ENCODE measurements at regions not wholly inside any gene's neighbourhood (a gene's known extent, or its start where the extent isn't known, plus 50 kb on each side); places are given as distances from the start of the nearest gene placed in this dataset.

GRCh38 chr1:93743465-93743864, 61.8 kb upstream of the BCAR3 start:
- Histone ChIP-seq H3K27ac (ENCODE audit: low read depth, low read length) (no peak overlapping the region), H3K79me2 (ENCODE audit: insufficient read depth, low read length) (no peaks in the 10 kb centered on the region), H3K9me3 (ENCODE audit: insufficient read depth, low read length) (no peaks in the 10 kb centered on the region), H4K20me1 (ENCODE audit: low read depth, low read length) (no peaks in the 10 kb centered on the region), H3K9me2 (replicated peaks; ENCODE audit: insufficient read depth, low read length) (no peaks in the 10 kb centered on the region), H3K9ac (ENCODE audit: low read length) (no peak overlapping the region), H3K4me3 (ENCODE audit: insufficient read depth, low read length, poor library complexity, severe bottlenecking) (no peak overlapping the region), H3K27me3 (ENCODE audit: low read length) (no peaks in the 10 kb centered on the region), H3K36me3 (ENCODE audit: low read length) (no peaks in the 10 kb centered on the region), H3K4me2 (ENCODE audit: low read depth, low read length, poor library complexity, severe bottlenecking) (no peak overlapping the region), H2AFZ (ENCODE audit: low read depth, low read length, severe bottlenecking) (no peak overlapping the region), H3F3A (ENCODE audit: insufficient read depth) (no peaks in the 10 kb centered on the region)
- TF ChIP-seq, protein P1, sequence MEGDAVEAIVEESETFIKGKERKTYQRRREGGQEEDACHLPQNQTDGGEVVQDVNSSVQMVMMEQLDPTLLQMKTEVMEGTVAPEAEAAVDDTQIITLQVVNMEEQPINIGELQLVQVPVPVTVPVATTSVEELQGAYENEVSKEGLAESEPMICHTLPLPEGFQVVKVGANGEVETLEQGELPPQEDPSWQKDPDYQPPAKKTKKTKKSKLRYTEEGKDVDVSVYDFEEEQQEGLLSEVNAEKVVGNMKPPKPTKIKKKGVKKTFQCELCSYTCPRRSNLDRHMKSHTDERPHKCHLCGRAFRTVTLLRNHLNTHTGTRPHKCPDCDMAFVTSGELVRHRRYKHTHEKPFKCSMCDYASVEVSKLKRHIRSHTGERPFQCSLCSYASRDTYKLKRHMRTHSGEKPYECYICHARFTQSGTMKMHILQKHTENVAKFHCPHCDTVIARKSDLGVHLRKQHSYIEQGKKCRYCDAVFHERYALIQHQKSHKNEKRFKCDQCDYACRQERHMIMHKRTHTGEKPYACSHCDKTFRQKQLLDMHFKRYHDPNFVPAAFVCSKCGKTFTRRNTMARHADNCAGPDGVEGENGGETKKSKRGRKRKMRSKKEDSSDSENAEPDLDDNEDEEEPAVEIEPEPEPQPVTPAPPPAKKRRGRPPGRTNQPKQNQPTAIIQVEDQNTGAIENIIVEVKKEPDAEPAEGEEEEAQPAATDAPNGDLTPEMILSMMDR (IDR thresholded peaks at IDR 0.05; ENCODE audit: insufficient read depth, low read length, poor library complexity, severe bottlenecking): no peak
- TF ChIP-seq EZH2phosphoT487 (conservative IDR thresholded peaks at IDR 0.05; ENCODE audit: low read length): no peak

DNA sequence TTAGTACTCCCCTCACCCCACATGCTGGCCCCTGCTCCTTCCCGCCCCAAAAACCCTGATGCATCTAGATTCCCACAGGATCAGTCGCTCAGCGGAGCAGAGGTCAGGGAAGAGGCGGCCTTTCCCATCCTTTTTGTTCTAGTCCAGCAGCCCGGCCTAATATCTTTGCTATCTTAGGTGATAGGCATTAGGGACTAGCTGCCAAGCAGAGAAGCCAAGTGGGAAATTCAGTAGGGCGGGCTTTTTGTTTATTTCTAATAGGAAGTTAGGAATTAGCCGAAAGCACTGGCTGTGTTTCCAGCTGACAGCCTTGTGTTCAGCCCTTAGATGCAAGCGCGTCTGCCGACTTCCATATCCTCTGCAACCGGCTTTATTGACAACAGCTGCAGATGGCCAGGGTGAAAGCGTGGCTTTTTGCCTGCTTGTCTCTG, 59.0 kb upstream of the BCAR3 start:
- Histone ChIP-seq H3K9ac (ENCODE audit: low read length) (no peak overlapping the region), H3F3A (ENCODE audit: insufficient read depth) (no peaks in the 10 kb centered on the region), H3K4me2 (ENCODE audit: low read depth, low read length, poor library complexity, severe bottlenecking) (no peak overlapping the region), H3K36me3 (ENCODE audit: low read length) (no peaks in the 10 kb centered on the region), H3K79me2 (ENCODE audit: insufficient read depth, low read length) (no peaks in the 10 kb centered on the region), H3K9me3 (ENCODE audit: insufficient read depth, low read length) (no peaks in the 10 kb centered on the region), H2AFZ (ENCODE audit: low read depth, low read length, severe bottlenecking) (no peak overlapping the region), H3K27me3 (ENCODE audit: low read length) (no peaks in the 10 kb centered on the region), H4K20me1 (ENCODE audit: low read depth, low read length) (no peaks in the 10 kb centered on the region), H3K9me2 (replicated peaks; ENCODE audit: insufficient read depth, low read length) (no peaks in the 10 kb centered on the region), H3K27ac (ENCODE audit: low read depth, low read length) (no peak overlapping the region), H3K4me3 (ENCODE audit: insufficient read depth, low read length, poor library complexity, severe bottlenecking) (no peak overlapping the region)
- TF ChIP-seq, protein P1 (IDR thresholded peaks at IDR 0.05; ENCODE audit: insufficient read depth, low read length, poor library complexity, severe bottlenecking): no peak
- TF ChIP-seq EZH2phosphoT487 (conservative IDR thresholded peaks at IDR 0.05; ENCODE audit: low read length): no peak

DNA sequence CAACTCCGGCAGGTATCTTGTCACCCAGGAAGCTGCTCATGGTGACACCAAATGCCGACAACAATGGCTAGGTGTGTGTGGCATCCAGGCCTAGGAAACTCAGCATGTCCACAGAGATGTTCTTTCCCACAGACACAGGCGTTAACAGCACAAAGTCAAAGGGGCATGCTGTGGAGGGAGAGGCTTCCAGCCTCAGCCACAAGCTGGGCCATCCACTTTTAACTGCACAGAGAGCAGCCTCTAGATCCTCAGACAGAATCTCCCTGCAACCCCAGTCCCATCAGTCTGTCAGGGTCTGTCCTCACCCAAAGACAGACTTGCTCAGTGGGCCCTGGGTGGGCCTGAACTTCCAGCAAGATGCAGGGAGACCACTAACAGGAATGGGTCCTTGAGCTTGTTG, 58.5 kb upstream of the BCAR3 start:
- H3K9me2 ChIP-seq (replicated peaks; ENCODE audit: insufficient read depth, low read length): no peaks in the 10 kb centered on the region
- H4K20me1 ChIP-seq (ENCODE audit: low read depth, low read length): no peaks in the 10 kb centered on the region
- no peaks in the 10 kb centered on the region for H3K9me3 ChIP-seq (ENCODE audit: insufficient read depth, low read length)
- H2AFZ ChIP-seq (ENCODE audit: low read depth, low read length, severe bottlenecking): no peak overlapping the region
- no peaks in the 10 kb centered on the region for H3K79me2 ChIP-seq (ENCODE audit: insufficient read depth, low read length)
- TF ChIP-seq EZH2phosphoT487 (conservative IDR thresholded peaks at IDR 0.05; ENCODE audit: low read length): no peak
- TF ChIP-seq, protein P1 (IDR thresholded peaks at IDR 0.05; ENCODE audit: insufficient read depth, low read length, poor library complexity, severe bottlenecking): no peak
- H3K36me3 ChIP-seq (ENCODE audit: low read length): no peaks in the 10 kb centered on the region
- no peaks in the 10 kb centered on the region for H3F3A ChIP-seq (ENCODE audit: insufficient read depth)
- no peak overlapping the region for H3K27ac ChIP-seq (ENCODE audit: low read depth, low read length)
- H3K27me3 ChIP-seq (ENCODE audit: low read length): no peaks in the 10 kb centered on the region
- no peak overlapping the region for H3K9ac ChIP-seq (ENCODE audit: low read length)
- H3K4me2 ChIP-seq (ENCODE audit: low read depth, low read length, poor library complexity, severe bottlenecking): no peak overlapping the region
- H3K4me3 ChIP-seq (ENCODE audit: insufficient read depth, low read length, poor library complexity, severe bottlenecking): no peak overlapping the region
